ENCODE measurements at regions not wholly inside any gene's neighbourhood (a gene's known extent, or its start where the extent isn't known, plus 50 kb on each side); places are given as distances from the start of the nearest gene placed in this dataset.
A peak's percentile ranks its signal among the peaks of the same experiment; 100 is the strongest.

DNA sequence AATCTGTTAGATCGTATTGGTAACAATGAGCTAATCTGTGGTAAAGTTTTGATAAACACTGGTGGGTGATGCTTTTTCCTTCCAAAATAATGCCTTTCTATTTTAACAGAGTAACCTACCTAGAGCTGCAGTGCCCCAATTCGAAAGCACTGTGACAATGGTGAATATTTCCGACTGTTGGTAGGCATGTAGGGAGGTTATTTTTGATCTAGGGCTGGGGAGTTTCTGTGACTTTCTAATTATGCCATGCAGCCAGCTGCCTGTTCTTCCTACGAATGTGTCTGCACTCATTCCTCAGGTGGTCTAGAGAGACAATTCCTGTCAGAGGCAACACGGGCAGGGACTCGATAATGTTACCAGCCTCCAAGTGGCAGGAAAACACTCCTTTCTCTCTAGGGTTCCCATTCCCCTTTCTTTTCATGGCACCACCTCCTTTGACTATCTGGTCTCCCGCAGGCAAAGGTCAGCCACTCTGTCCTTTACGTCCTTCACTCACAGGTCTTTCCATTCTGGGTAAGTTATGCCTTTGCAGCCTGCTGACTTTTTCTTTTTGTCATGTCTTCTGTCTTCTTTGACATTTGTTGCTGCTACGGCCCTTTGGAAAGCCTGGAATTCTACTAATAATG is 167.2 kb upstream of the MGAT5 start:
- Histone ChIP-seq H3K4me3 (no peak overlapping the region), H3K27ac (no peak overlapping the region), H3K9me3 (no peaks in the 10 kb centered on the region), H3K36me3 (no peaks in the 10 kb centered on the region), H3K4me1 (no peaks in the 10 kb centered on the region), H3K27me3 (no peaks in the 10 kb centered on the region)
- TF ChIP-seq POLR2A (IDR thresholded peaks at IDR 0.05) (no peak), POLR2AphosphoS5 (IDR thresholded peaks at IDR 0.05) (no peak), EP300 (IDR thresholded peaks at IDR 0.05) (no peak)
- TF ChIP-seq, protein P1, sequence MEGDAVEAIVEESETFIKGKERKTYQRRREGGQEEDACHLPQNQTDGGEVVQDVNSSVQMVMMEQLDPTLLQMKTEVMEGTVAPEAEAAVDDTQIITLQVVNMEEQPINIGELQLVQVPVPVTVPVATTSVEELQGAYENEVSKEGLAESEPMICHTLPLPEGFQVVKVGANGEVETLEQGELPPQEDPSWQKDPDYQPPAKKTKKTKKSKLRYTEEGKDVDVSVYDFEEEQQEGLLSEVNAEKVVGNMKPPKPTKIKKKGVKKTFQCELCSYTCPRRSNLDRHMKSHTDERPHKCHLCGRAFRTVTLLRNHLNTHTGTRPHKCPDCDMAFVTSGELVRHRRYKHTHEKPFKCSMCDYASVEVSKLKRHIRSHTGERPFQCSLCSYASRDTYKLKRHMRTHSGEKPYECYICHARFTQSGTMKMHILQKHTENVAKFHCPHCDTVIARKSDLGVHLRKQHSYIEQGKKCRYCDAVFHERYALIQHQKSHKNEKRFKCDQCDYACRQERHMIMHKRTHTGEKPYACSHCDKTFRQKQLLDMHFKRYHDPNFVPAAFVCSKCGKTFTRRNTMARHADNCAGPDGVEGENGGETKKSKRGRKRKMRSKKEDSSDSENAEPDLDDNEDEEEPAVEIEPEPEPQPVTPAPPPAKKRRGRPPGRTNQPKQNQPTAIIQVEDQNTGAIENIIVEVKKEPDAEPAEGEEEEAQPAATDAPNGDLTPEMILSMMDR (IDR thresholded peaks at IDR 0.05) = no peak
- ATAC-seq = no peak
- WGBS, 2 donors (ENCODE audit: low coverage in 1 of 2) = 63 to 74% methylated on average over 9 of the region's 9 CpGs

DNA sequence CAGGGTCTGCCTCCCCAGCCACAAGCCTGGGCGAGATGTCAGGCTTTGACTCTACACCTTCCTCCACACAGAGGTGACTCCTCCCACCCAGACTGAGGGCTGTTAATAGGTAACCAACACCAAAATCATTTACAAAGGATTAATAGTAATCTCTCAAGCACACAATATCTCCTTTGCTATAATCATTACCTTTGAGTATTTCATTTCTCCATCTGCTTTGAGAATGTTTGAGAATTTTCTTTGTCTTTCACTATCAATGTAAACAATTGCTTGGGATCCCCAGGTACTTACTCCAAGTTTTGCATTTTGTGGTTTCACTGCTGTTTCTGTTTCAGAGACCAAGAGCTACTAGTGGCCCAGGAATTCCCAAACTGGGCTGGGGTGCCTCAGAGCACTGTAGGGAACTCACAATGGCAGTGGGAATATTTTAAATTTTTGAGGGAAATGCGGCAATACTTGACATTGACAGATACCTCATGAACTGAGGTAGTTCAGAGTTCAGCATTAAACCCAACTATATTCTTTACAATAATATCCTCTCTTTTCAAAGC is 166.4 kb upstream of the MGAT5 start:
- no peak for TF ChIP-seq EP300 (IDR thresholded peaks at IDR 0.05)
- TF ChIP-seq, protein P1 (IDR thresholded peaks at IDR 0.05) = no peak
- TF ChIP-seq POLR2A (IDR thresholded peaks at IDR 0.05) = no peak
- no peak for TF ChIP-seq POLR2AphosphoS5 (IDR thresholded peaks at IDR 0.05)
- 87% methylated on average over 2 of the region's 2 CpGs; no CpG with 5 or more reads in 1 of the 2 donors for WGBS, 2 donors (ENCODE audit: low coverage in 1 of 2)
- H3K4me1 ChIP-seq = no peaks in the 10 kb centered on the region
- H3K27me3 ChIP-seq = no peaks in the 10 kb centered on the region
- no peaks in the 10 kb centered on the region for H3K36me3 ChIP-seq
- H3K27ac ChIP-seq = no peak overlapping the region
- H3K9me3 ChIP-seq = no peaks in the 10 kb centered on the region
- H3K4me3 ChIP-seq = no peak overlapping the region
- ATAC-seq = no peak

DNA sequence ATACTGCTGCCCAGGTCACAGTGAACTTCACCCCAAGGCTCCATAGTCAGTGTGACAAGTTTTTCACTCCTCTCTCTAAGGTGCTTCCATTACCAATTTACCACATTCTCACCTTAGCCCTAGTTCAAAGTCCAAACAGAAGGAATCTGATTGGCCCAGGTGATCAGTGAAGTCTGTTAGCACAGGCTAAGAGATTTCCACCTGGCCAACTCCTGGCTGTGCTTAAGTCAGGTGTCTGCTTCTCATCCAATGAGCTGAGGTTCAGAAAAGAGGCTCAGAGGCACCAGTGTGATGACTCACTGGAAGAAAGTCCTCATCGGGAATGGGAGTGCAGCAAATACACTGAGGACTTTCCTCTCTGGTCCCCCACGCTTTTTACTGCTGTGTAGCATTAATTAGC is 164.4 kb upstream of the MGAT5 start:
- Histone ChIP-seq H3K27ac (no peak overlapping the region), H3K4me1 (no peaks in the 10 kb centered on the region), H3K9me3 (no peaks in the 10 kb centered on the region), H3K4me3 (no peak overlapping the region), H3K27me3 (no peaks in the 10 kb centered on the region), H3K36me3 (no peaks in the 10 kb centered on the region)
- ATAC-seq = no peak
- no peak for TF ChIP-seq POLR2AphosphoS5 (IDR thresholded peaks at IDR 0.05)
- 77 to 88% methylated on average over 2 of the region's 2 CpGs for WGBS, 2 donors (ENCODE audit: low coverage in 1 of 2)

DNA sequence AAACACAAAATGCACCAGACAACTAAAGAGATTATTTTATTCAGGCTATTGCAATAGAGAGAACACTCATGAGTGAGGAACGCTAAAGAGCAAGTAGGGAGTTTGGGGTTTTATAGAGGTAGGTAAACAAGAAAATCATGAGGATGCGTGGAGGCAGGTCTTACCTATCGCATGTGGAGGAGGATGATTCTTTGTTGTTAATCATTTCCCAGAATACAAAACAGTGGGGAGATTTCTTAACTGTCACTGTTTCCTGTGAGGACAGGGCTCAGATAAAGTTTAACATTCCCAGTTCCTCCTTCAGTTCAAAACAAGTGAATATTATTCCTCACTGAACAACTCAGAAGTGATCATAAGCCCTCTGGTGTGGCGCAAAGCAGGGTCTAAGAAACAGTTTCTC is 156.1 kb upstream of the MGAT5 start:
- no peaks in the 10 kb centered on the region for H3K36me3 ChIP-seq
- no peaks in the 10 kb centered on the region for H3K9me3 ChIP-seq
- WGBS, 2 donors (ENCODE audit: low coverage in 1 of 2) = 92 to 100% methylated on average over 4 of the region's 4 CpGs
- TF ChIP-seq, protein P1 (IDR thresholded peaks at IDR 0.05) = no peak
- no peak for TF ChIP-seq POLR2A (IDR thresholded peaks at IDR 0.05)
- no peak for TF ChIP-seq EP300 (IDR thresholded peaks at IDR 0.05)
- TF ChIP-seq POLR2AphosphoS5 (IDR thresholded peaks at IDR 0.05) = no peak
- no peaks in the 10 kb centered on the region for H3K4me1 ChIP-seq
- H3K27ac ChIP-seq = no peak overlapping the region
- no peak for ATAC-seq
- no peak overlapping the region for H3K4me3 ChIP-seq
- no peaks in the 10 kb centered on the region for H3K27me3 ChIP-seq

DNA sequence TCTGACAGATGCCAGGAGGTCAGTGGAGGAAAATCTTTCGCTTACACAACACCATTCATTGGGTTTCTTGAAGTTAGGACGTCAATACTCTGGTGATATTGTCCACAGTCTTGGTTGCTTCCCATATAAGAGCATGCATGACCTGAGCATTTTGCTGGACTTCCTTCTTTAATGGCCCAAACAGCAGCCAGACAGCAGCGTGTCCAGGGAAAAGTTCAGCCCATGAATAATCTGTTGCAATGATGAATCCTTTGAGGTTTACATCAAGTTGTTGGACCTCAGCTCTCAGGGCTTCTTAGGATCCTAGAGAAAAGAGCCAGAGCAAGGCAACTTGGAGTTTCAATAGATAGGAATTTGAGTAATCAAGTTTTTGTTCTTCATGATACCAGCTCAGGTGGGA is 155.6 kb upstream of the MGAT5 start:
- TF ChIP-seq POLR2A (IDR thresholded peaks at IDR 0.05) (no peak), EP300 (IDR thresholded peaks at IDR 0.05) (no peak), POLR2AphosphoS5 (IDR thresholded peaks at IDR 0.05) (no peak)
- TF ChIP-seq, protein P1 (IDR thresholded peaks at IDR 0.05) = no peak
- Histone ChIP-seq H3K36me3 (no peaks in the 10 kb centered on the region), H3K4me1 (no peaks in the 10 kb centered on the region), H3K27me3 (no peaks in the 10 kb centered on the region), H3K27ac (no peak overlapping the region), H3K4me3 (no peak overlapping the region), H3K9me3 (no peaks in the 10 kb centered on the region)
- WGBS, 2 donors (ENCODE audit: low coverage in 1 of 2) = 70 to 80% methylated on average over 1 to 3 of the region's 3 CpGs
- ATAC-seq = peak; percentile 34

Measured in gastroesophageal sphincter (tissue), 4 donors.